Immature natural killer cell (primary cell): ENCODE measurements at regions not wholly inside any gene's neighbourhood (a gene's known extent, or its start where the extent isn't known, plus 50 kb on each side); places are given as distances from the start of the nearest gene placed in this dataset.

Source experiments
- DNase-seq, 3 donors: peaks; one replicate each; pipeline ENCODE4 v3.0.0; 2022; ENCODE audit warnings: mixed read lengths in 1 of 3
- H3K27ac Mint-ChIP-seq, 6 donors: one replicate each; pipeline ENCODE4 v1.8.0; 2020; ENCODE audit warnings: mixed read lengths in 6 of 6, mild to moderate bottlenecking in 5 of 6, inconsistent platforms in 4 of 6, moderate library complexity in 3 of 6
- H3K27me3 Mint-ChIP-seq, 3 donors: one replicate each; pipeline ENCODE4 v1.8.0; 2020 to 2021; ENCODE audit warnings: low read depth in 3 of 3, mild to moderate bottlenecking in 3 of 3, mixed read lengths in 3 of 3, moderate library complexity in 3 of 3, inconsistent platforms in 1 of 3
- H3K36me3 Mint-ChIP-seq, 3 donors: one replicate each; pipeline ENCODE4 v1.8.0; 2020; ENCODE audit warnings: mixed read lengths in 3 of 3, inconsistent platforms in 2 of 3, mild to moderate bottlenecking in 2 of 3
- H3K4me1 Mint-ChIP-seq, 2 donors: one replicate each; pipeline ENCODE4 v1.8.0; 2020; ENCODE audit warnings: inconsistent platforms in 2 of 2, mild to moderate bottlenecking in 2 of 2, mixed read lengths in 2 of 2, moderate library complexity in 1 of 2
- H3K4me3 Mint-ChIP-seq, 5 donors: one replicate each; pipeline ENCODE4 v1.8.0; 2020; ENCODE audit warnings: mild to moderate bottlenecking in 5 of 5, mixed read lengths in 5 of 5, inconsistent platforms in 3 of 5, moderate library complexity in 3 of 5
- H3K9me3 Mint-ChIP-seq, 6 donors: one replicate each; pipeline ENCODE4 v1.8.0; 2020; ENCODE audit warnings: mild to moderate bottlenecking in 6 of 6, mixed read lengths in 6 of 6, inconsistent platforms in 4 of 6, moderate library complexity in 3 of 6

GRCh38 chr12:28135801-28136439, 54.3 kb upstream of the CCDC91 start:
- Mint-ChIP-seq H3K9me3 (peaks cover 0 to 6% (median 1%) of the 10 kb centered on the region in 6 donors), H3K4me3 (no peak overlapping the region), H3K36me3 (no peaks in the 10 kb centered on the region), H3K27ac (no peak overlapping the region), H3K27me3 (peaks cover 1 to 7% (median 3%) of the 10 kb centered on the region in 3 donors), H3K4me1 (no peaks in the 10 kb centered on the region)
- DNase-seq, result no peak

- H3K27ac Mint-ChIP-seq, result no peak overlapping the region
- H3K27me3 Mint-ChIP-seq, result peaks cover 1 to 7% (median 3%) of the 10 kb centered on the region in 3 donors
- H3K4me3 Mint-ChIP-seq, result no peak overlapping the region
- DNase-seq, result no peak
- H3K4me1 Mint-ChIP-seq, result no peaks in the 10 kb centered on the region
- peaks cover 0 to 6% (median 1%) of the 10 kb centered on the region in 6 donors for H3K9me3 Mint-ChIP-seq
- H3K36me3 Mint-ChIP-seq, result no peaks in the 10 kb centered on the region
Measured at GRCh38 chr12:28137414-28137813, 52.8 kb upstream of the CCDC91 start.

DNA sequence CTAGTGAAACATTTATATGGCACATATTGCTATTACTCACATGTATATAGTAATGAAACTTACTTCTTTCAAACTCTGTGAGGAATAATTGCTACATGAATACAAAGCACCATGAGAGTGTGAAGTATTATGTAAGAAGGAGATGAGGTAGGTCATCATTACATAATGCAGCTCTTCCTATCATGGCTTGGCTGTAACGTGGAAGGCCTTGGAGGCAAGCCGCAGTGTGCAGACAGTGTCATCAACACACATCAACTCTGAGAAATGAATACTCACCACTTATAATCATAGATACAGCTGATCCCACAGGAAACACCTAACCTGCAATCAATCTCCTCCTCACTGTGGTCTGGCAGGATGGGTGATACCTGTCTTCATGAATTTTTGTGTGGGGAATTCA, 49.9 kb upstream of the CCDC91 start:
- H3K4me3 Mint-ChIP-seq, result no peak overlapping the region
- DNase-seq, result no peak
- H3K27ac Mint-ChIP-seq, result no peak overlapping the region
- H3K27me3 Mint-ChIP-seq, result peaks cover 1 to 7% (median 3%) of the 10 kb centered on the region in 3 donors
- H3K36me3 Mint-ChIP-seq, result no peaks in the 10 kb centered on the region
- no peaks in the 10 kb centered on the region for H3K4me1 Mint-ChIP-seq
- H3K9me3 Mint-ChIP-seq, result peaks cover 0 to 6% (median 1%) of the 10 kb centered on the region in 6 donors
